HG03175 (cell line): ENCODE measurements at regions not wholly inside any gene's neighbourhood (a gene's known extent, or its start where the extent isn't known, plus 50 kb on each side); places are given as distances from the start of the nearest gene placed in this dataset.

Source experiments
- ATAC-seq: cut with Tn5 transposase; IDR thresholded peaks from one replicate; pipeline ENCODE4 v1.9.1; 2021; ENCODE audit warnings: mild to moderate bottlenecking, moderate library complexity; ENCODE audit not compliant: unreplicated experiment

DNA sequence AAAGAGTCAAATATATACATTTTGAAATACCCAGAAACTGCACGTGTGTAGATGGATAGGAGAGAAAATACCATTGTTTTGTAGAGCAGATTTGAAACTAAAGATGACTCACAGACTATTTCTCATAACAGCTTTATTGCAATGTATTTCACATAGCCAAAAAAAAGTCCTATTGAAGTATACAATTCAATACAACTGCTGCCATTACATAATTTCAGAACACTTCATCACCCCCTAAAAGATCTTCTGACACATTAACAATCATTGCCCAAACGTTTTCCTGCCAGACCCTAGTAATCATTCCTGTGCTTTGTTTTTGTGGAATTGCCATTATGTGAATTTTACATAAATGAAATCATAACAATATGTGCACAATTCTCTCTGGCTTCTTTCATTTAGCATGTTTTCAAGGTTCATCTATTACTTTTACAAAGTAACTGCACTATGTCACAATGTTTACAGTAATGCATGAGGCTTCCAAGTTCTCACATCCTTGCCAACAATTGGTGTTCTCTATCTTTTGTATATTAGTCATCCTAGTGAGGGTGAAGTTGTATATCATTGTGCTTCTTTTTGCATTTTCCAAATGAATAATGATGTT is 378.6 kb upstream of the CWC22 start:
- no peak for ATAC-seq

DNA sequence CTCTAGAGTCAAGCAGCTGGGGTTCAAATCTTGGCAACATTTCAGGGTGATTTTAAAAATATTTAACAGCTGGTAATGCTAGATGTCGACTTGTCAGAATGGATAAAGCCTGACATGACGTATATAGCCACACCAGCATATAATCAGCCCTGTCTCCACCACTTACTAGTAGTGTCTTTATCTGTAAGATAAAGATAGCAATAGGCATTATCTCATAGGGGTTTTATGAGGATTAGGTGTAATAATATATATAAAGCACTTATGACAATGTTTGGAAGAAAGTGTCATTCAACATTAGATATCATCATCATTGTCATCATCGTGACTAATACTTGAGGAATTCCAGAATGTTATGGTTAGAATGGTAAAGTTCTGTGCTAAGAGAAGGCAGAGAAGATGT is 369.0 kb upstream of the CWC22 start:
- ATAC-seq, result no peak

DNA sequence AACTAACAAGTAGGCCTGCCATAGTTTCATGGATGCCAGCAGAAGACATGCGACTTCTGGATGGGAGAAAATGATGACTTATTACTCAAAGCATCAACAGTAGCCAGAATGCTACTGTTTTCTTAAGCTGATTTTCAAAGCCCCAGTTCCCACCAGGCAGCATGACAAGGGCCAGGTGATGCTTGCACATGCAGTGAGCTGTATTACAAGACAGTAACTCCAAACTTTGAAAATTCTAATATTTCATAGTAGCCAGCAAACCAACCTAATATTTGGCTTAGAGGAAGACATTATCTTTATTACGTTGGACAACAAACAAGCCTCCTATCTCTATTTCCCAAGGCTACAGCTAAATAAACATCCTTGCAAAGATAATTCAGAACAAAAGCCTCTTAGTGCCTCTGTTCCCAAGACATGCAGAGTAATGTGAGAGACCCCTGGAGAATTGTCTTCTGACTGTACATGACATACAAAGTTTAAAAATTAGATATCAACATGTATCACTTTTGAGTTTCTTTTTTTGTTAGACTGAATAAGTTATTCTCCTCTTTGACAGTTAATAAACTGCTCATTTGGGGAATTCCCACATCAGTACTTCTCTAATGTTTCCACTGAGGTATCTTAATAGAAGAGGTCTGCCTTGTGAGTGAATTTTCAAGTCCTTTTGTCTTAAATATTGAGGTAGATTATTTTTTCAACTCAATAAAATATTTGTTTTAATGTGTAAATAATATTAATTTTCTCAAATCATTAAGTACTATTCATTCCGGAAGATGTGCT is 367.6 kb upstream of the CWC22 start:
- ATAC-seq, result no peak

DNA sequence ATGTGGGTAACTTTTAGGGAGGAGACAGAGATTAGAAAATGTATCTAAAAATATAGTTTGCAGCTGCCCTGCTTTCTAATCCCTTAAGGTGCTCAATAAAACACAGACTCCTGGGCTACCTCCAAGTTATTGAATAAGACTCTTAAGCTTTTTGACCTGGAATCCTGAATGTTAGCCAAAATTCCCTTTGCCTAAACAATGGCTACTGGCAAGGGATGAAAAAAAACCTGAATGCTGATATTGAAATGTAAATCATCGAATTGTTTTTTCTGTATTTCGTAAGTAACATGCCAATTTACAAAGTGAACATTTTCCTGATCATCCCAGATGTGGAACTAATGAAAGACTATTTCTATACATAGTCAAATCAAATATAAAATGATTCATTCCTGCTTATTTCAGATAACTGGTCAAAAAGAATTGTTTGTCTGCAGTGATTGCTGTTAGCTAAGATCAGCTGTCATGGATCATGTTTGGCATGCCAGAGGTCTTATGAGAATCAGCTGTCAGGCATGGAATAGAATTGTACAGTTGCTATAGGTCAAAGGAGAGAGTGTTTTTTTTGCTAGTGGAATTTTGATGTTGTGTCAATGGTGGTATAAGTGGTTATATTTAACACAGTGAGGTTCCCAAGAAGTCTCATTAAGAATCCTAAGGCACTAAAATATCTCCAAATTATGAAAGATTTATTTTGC is 363.6 kb upstream of the CWC22 start:
- no peak for ATAC-seq

DNA sequence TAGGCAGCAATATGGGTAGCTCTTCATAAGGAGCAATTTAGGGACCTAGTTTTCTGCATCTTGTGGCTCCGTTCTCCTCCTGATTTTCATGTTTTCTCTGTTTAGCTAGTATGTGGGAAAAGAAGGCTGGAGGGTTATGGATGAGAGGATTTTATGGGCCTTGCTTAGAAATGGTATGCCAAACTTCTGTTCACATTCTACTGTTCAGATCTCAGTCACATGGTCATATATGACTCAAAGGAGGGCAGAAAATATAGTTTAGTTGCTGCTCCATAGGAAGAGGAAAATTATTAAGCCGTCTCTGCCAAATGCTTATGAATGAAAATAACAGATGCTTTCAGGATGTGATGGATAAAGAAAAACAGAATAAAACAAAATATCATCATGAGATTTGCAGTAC is 361.8 kb upstream of the CWC22 start:
- no peak for ATAC-seq

DNA sequence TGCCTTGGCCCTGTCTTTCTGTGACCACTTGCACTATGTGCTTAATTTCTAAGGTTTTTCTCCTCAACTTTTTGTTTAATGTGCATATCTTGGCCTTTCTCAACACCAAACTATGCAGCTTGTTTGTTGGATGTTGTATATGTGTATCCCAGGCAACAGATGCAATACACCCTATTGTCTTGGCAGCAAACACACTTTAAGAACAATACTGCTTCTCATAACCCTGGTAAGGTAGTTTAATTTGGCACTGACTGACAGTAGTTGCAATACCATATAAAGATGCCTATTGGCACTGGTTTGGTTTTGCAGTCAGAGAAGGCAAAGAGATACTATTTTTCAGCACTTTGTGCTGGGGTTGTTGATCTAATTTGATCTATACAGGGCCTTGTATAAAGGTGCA is 360.7 kb upstream of the CWC22 start:
- no peak for ATAC-seq

DNA sequence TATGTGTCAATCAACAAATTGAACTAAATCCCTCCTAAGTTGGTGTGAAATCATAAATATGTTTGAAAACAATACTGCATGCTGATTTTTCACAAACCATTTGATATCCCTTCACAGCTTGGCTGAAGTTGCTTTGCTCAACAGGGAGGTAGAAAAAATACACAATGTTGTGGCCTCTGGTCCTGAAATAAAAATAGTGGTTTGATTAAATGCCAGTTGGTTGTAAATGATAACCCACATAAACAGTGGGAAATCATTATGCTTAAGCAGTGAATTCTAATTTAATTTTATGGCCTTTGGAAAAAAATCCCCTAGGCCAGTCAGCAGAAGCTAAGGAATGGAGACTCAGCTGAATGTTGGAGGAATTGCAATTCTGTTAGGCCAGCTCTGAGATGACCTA is 359.4 kb upstream of the CWC22 start:
- ATAC-seq, result no peak

DNA sequence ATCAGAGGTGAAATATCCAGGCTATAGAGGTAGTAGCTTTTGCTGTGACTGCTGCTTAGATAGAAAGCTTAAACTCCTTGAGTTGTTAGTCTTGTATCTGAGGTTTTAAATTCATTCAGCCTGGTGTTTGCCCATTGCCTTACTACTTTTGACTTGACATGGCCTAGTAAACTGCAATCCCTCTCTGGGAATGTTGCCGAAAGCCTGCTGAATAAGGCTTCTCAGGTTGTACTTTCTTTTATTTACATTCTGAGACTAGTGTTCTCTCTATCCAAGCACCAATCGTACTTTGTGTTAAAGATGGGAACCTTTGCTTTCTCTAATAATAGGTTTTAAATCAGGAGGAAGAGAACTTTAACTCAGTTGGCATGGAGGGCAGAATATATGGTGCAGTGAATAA is 357.6 kb upstream of the CWC22 start:
- no peak for ATAC-seq

DNA sequence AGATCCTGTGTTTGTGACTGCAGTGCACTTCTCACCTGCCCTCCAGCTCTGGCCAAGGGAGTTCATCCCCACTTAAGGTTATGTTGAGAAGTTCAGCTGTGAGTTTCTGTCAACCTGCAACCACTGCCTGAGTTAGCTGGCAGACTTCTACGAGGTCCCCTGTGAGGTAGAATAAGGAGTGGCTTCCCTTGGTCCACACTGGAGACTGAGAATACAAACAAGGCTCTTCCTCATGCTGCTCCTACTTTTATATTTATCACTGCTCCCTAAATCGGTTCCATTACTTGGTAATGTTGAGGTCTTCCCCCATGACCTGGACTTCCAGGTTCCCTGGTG is 353.2 kb upstream of the CWC22 start:
- peak; percentile 43 for ATAC-seq

DNA sequence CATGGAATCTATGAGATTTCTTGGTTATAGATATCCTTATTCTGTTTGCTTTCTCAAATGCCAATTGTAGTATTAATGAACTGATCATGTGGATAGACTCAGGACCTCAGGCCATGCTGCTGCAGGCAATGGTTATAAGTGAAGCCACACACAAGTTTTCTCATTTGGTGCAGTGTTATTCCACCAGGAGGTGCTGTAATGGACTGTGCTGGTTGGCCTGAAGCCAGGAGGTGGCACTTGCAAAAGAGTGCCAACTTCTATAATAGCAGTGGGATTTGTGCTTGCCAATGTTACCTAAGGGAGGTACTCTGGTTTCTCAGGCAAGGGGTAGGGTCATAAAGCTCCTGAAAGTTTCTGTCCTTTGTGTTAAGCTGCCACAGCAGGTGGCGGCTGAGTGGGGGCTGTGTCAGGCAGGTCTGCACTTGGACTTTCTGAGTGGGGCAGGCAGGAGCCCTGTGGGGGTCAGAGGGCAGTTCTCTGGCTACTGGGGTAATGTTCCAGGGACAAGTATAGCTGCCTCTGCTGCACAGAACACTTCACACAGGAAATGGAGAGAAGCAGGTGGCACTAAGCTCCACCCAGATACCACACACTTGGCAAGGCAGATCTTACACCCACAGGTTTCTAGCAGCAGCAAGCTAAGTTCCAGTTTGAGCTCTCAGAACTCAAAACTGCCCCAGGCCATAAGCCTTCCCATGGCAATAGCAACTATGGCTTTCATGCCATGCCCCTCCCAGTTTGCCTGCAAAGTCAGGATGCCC is 352.6 kb upstream of the CWC22 start:
- ATAC-seq, result peak; percentile 98

DNA sequence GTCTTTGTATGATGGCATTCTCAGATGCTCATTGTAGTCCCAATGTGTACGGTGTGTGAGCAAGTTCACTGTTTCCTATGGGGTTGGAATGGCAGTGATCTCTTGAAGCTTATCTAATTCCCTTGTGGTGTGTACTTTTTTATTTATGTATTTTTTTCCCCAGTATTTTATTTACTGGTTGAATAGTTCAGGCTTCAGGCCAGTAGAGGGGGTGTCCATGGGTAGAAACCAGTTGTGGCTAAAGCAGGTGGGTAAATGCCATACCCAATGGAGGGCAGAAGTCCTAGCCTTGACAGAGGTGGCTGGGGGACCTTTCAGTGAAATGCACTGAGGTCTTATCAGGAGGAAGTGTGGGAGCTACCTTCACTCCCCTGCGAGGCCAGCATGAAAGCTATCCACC is 351.4 kb upstream of the CWC22 start:
- ATAC-seq, result no peak

DNA sequence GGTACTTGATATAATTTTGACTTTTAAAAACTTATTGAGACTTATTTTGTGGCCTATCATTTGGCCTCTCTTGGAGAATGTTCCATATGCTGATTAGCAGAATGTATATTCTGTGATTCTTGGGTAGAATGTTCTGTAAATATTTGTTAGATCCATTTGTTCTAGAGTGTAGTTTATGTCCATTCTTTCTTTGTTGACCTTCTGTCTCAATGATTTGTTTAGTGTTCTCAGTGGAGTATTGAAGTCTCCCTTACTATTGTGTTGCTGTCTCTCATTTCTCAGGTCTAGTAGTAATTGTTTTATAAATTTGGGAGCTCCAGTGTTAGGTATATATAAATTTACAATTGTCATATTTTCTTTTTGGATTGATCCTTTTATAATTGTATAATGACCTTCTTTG is 349.6 kb upstream of the CWC22 start:
- no peak for ATAC-seq

DNA sequence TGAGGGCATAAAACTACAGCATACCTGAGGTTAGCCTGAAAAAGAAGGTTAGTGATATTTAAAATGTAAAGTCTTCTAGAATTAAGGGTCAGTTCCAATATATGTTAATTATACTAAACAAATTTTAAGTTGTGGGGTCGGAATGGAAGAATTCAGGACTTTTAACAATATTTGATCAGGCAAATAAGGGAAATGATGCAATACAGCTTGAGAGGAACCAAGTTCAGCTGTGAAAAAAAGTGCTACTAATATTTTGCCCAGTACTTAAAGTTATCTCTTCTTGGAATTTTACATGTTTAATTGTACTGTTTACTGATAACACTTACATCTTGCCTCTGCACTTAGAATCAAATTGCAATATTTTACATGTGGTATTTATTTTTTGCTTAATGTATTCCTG is 345.5 kb upstream of the CWC22 start:
- no peak for ATAC-seq

DNA sequence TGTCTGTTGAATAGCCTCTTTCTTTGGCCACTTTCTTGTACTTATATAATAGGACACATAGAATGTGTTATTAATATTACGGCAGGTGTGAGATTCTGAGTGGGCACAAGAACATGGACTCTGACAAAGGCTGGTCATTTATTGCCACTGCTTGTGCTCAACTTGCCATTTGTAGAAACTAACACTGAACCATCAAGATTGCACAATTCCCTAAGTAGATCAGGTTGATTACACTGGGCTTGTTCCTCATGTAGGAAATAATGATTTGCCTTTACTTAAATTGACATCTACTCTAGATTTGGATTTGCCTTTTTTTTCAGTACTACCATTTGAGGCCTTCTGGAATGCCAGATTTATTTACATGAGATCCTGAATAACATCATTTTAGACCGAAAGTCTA is 342.7 kb upstream of the CWC22 start:
- ATAC-seq, result no peak

DNA sequence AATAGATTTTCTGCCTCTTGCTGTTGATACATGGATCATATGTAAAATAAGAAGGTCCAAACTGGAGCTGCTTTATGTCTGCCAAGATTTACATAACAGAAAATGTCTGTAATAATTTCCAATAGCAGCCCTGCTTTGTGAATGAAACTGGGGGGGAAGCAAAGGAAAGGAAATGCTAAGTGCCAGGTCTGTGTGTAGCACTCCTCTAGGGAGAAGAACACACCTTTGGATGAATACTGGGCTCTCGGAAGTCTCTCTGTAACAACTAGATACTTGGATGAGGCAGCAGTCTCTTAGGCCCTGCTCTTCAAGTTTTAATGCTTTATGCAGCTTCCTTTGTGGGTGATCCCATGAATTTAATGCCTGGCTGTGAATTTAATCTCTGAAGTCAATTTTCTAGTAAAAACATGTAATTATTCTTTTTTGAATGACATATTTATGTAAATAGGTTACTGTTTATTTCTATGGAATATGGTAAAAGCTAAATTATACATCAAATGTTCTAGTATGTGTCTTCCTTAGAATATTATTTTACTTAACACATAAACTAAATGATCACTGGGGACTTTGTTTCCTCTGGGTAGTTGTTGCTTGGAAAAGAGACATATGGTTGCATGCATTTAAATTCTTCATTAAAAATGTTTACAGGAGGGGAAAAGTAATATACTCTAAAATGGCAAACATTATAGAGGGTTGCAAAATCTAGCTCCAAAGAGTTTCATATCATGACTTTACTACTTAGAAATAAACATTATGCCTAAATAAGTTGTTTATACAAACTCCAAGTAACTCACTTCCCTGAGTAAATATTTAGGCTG is 336.6 kb upstream of the CWC22 start:
- ATAC-seq, result no peak

DNA sequence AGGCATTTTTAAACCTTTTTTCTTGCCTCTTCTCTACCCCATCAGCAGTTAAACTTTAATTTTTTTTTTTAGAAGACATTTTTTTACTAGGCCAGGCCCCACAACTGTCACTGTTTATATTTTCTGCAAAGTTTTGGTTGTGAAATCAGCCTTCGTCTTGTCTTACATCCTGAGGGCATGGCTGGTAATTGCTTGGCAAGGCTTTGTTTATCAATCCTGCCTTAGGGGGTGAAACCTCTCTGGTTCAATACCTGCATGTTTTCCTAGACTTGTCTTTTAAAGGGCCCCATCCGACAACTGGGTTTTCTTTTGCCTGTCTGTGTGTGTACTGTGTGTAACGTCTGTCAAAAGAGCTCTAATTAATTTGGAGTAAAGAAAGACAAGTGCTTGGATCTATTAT is 330.0 kb upstream of the CWC22 start:
- ATAC-seq, result no peak

DNA sequence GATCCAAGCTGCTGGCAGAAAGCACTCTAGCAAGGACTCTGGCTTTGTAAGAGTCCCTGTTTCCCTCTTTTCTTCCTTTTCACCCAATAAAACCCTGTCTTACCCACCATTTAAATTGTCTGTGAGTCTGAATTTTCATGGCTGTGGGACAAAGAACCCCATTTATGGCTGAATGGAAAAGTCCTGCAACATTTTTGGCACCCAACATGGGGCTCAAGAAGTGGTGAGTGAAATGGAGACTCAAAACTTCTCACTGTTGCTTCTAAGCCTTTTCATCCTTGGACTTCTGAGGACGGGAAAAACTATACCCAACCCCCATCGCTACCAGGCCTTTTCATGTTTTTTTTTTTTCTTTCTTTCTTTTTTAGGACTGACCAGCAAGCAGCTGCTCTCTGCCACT is 329.5 kb upstream of the CWC22 start:
- no peak for ATAC-seq

DNA sequence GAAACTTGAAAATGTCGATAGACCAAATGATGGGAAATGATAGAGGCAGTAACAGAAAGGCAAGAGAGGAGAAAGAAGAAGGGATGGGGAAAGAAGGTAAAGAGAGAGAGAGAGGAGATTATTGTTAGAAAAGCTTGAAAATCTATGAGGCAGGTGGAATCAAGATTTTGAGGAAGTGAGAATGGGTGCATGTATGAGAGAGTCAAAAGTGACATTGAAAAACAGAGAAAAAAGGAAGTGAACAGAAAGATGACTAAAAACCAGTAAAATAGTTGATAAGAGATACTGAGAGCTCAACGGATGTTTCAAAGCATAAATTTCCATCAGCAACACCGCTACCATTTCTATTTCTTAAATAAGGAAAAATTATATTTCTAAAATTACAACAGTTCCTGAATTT is 327.4 kb upstream of the CWC22 start:
- peak; percentile 100 for ATAC-seq

DNA sequence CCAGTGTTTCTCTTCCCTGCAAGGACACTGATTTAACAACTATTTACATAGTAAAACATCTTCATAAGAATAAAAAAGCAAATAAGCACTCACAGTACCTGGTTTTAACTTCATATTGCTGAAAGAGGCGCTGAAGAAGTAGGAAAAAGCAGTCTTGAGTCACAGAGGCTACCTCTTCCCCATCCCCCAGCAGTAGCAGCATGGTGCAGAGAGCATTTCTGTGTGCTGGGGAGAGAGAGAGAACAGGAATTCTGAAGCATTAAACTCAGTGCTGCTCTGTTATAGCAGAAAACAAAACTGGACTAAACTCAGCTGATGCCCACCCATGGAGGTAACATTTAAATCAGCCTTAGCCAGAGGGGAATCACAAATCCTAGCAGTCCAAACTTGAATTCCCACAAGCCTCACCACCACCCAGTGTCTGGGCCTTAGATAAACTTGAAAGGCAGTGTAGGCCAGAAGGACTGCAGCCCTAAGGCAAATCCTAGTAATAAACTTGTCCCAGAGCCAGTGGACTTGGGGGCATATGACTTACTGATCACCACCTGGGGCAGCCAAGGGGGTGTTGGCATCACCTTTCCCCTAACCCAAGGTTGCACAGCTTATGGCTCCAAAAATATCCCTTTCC is 321.8 kb upstream of the CWC22 start:
- ATAC-seq, result no peak

DNA sequence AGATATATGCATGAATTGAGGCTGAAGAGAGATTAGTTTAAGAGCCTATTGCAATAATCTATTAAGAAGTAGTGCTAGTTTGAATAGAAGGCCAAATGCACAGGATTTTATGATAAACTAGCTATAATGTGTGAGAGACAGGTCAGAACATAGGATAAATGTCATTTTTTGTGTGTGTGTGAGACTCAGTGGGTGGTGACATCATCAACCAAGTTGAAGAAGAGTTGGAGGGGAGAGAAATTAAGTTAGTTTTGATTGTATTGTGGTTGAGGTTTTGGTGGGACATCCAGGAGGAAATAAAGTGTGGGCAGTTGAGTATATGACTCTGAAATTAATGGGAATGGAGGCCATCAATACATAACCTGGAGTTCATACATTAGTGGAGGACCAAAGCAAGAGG is 320.1 kb upstream of the CWC22 start:
- no peak for ATAC-seq
